ENCODE measurements at regions not wholly inside any gene's neighbourhood (a gene's known extent, or its start where the extent isn't known, plus 50 kb on each side); places are given as distances from the start of the nearest gene placed in this dataset.

- TF ChIP-seq, protein P1, sequence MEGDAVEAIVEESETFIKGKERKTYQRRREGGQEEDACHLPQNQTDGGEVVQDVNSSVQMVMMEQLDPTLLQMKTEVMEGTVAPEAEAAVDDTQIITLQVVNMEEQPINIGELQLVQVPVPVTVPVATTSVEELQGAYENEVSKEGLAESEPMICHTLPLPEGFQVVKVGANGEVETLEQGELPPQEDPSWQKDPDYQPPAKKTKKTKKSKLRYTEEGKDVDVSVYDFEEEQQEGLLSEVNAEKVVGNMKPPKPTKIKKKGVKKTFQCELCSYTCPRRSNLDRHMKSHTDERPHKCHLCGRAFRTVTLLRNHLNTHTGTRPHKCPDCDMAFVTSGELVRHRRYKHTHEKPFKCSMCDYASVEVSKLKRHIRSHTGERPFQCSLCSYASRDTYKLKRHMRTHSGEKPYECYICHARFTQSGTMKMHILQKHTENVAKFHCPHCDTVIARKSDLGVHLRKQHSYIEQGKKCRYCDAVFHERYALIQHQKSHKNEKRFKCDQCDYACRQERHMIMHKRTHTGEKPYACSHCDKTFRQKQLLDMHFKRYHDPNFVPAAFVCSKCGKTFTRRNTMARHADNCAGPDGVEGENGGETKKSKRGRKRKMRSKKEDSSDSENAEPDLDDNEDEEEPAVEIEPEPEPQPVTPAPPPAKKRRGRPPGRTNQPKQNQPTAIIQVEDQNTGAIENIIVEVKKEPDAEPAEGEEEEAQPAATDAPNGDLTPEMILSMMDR (conservative IDR thresholded peaks at IDR 0.05; ENCODE audit: low read length) = no peak
- no peak for TF ChIP-seq EZH2phosphoT487 (IDR thresholded peaks at IDR 0.05; ENCODE audit: borderline replicate concordance)
These were observed 114.5 kb upstream of the GADL1 start for GRCh38 chr3:31008994-31009393.

Measured in Loucy (cell line).